ENCODE measurements at regions not wholly inside any gene's neighbourhood (a gene's known extent, or its start where the extent isn't known, plus 50 kb on each side); places are given as distances from the start of the nearest gene placed in this dataset.

GRCh38 chr2:75798569-75798968, 87.9 kb upstream of the GCFC2 start:
- Mint-ChIP-seq H3K27ac (no peak overlapping the region), H3K36me3 (no peaks in the 10 kb centered on the region)

DNA sequence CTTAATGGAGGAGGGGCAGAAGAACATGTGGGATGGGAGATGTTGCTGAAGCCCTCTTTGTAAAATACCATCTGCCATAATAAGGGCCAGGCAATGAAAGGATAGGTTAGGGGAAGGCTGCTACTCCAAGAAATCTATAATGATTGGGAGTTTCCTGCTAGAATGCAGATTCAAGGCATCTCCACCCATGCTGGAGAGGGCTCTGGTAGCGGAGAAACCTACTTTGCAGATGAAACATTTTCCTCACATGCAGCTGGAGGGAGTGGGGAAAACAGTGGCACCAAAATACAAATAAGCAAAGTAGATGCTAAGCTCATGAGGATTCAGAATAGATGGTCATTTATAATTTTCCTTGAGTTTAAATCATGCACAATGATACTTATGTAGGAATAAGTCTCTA, 82.3 kb upstream of the GCFC2 start:
- H3K36me3 Mint-ChIP-seq: no peaks in the 10 kb centered on the region
- no peaks in the 10 kb centered on the region for H3K4me1 Mint-ChIP-seq
- H3K27ac Mint-ChIP-seq: no peak overlapping the region
- no peak overlapping the region for H3K4me3 Mint-ChIP-seq
- no peaks in the 10 kb centered on the region for H3K9me3 Mint-ChIP-seq
- H3K27me3 Mint-ChIP-seq: peaks cover 9% of the 10 kb centered on the region
- no peak for DNase-seq

More at GRCh38 chr2:75798569-75798968, 87.9 kb upstream of the GCFC2 start:
- Mint-ChIP-seq H3K4me1 (no peaks in the 10 kb centered on the region), H3K9me3 (no peaks in the 10 kb centered on the region), H3K27me3 (peaks cover 6% of the 10 kb centered on the region), H3K4me3 (no peak overlapping the region)
- no peak for DNase-seq

DNA sequence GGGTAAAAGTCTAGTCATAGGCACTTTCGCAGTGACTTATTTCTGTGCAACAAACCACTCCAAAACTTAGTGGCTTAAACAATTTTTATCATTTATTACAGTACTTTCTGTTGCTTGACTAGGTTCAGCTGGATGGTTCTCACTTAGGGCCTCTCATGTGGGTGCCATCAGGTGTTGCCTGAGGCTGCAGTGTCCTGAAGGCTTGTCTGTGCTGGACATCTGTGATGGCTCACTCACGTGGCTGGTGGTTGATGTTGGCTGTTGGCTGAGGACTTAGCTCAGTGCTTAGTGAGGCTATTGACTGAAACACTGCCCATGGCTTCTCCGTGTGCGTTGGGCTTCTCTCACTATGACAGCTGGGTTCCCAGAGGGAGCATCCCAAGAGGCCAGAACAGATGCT, 81.4 kb upstream of the GCFC2 start:
- H3K4me3 Mint-ChIP-seq: no peak overlapping the region
- H3K27ac Mint-ChIP-seq: no peak overlapping the region
- DNase-seq: no peak
- H3K9me3 Mint-ChIP-seq: no peaks in the 10 kb centered on the region
- H3K36me3 Mint-ChIP-seq: no peaks in the 10 kb centered on the region
- peaks cover 9% of the 10 kb centered on the region for H3K27me3 Mint-ChIP-seq
- H3K4me1 Mint-ChIP-seq: no peaks in the 10 kb centered on the region

GRCh38 chr2:75790814-75791467, 80.2 kb upstream of the GCFC2 start:
- H3K4me3 Mint-ChIP-seq: no peak overlapping the region
- H3K27me3 Mint-ChIP-seq: peaks cover 11% of the 10 kb centered on the region

DNA sequence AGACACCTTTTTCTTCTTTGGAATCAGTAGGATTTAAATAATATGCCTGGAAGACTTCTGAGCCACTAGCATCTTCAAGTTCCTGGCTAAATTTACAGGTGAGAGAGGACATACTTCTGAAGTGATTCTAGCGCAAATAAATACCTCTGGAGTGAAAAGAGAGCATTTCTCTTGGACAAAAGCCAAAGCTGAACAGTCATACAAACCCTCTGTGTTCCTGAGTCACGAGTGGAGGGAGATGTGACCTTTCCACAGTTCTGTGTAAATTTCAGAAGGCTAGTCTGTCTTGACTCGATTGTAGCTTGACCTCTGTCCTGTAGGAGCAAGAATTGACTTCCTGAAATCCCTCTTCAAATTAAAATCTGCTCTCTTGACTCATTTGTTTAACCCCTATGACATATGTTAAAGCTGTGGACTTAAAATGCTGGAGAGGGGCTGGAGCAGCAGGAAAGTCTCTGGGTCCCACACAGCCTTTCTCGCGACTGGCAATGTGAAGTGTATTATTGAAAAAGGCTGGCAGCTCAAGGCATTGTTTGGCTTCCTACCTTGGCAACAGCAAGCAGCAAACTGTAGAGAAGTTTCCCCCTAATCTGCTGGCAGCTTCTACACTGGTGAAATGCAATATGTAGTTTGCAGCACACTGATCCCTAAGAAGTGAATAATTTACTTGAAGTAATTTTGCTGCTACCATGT, 79.6 kb upstream of the GCFC2 start:
- Mint-ChIP-seq H3K27me3 (peaks cover 11% of the 10 kb centered on the region), H3K36me3 (no peaks in the 10 kb centered on the region), H3K4me3 (no peak overlapping the region), H3K4me1 (no peaks in the 10 kb centered on the region), H3K9me3 (no peaks in the 10 kb centered on the region), H3K27ac (no peak overlapping the region)
- DNase-seq: no peak

More at GRCh38 chr2:75790814-75791467, 80.2 kb upstream of the GCFC2 start:
- Mint-ChIP-seq H3K27ac (no peak overlapping the region), H3K9me3 (no peaks in the 10 kb centered on the region), H3K36me3 (no peaks in the 10 kb centered on the region), H3K4me1 (no peaks in the 10 kb centered on the region)
- no peak for DNase-seq

DNA sequence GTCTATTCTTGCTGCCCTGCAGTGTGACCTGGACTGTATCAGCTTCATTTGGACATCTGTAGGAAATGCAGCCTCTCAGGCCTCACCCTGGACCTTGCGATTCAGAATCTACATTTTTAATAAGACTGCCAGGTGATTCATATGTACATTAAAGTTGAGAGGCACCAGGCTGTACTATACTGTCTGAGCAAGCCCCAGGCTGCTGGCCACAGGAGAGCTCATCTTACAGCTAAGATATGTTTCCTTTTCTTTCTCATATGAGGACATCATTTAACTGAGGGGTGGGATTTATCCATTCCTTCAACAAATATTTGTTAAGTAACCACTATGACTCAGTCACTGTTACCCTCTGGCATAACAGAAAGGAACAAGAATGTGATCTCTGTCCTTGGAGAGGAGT, 78.2 kb upstream of the GCFC2 start:
- Mint-ChIP-seq H3K4me1 (no peaks in the 10 kb centered on the region), H3K27me3 (peaks cover 11% of the 10 kb centered on the region), H3K4me3 (no peak overlapping the region), H3K9me3 (no peaks in the 10 kb centered on the region), H3K27ac (no peak overlapping the region), H3K36me3 (no peaks in the 10 kb centered on the region)
- DNase-seq: no peak

DNA sequence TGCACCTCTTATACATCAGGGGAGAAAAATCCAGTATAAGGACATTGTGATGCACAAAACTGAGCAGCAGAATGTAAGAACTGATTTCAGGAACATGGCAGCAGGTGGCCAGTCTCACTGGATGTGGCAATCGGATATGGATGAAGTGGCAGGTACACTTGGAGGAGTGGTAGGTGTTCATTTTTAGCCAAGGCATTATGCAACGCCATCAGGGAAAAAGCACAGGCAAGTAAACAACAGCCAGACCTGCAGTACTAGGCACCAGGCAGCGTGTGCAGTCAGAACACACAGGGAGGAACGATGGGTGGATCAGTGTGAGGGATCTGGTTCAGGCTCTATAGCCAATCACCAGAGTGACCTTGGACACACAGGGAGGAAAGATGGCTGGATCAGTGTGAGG, 77.4 kb upstream of the GCFC2 start:
- Mint-ChIP-seq H3K4me3 (no peak overlapping the region), H3K27me3 (peaks cover 11% of the 10 kb centered on the region), H3K9me3 (no peaks in the 10 kb centered on the region), H3K4me1 (no peaks in the 10 kb centered on the region), H3K36me3 (no peaks in the 10 kb centered on the region), H3K27ac (no peak overlapping the region)
- no peak for DNase-seq

DNA sequence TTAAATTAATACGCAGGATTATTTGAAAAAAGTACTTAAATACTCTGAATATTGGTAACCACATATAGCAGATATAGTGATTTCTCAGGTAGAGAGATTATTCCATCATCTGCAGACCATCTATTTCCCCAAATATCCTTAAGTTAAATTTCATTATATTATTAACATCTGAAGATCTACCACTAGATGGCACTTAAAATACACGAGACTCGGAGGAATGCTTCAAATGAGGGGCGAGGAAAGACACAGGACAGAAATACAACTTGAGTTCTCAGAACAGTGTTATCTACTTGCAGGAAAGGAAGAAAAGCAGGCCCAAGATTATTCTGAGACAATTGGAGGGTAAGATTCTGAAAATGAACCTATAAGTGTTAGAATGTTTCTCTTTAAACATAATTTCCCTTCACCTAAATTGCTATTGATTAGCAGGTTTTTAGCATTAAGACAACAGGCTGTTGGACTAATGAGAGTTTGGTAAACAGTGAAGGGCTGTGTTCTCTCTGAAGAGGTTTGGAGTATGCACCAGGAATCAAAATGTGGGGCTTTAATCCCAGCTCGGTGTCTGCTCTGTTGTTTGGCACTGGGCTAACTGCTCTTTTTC, 76.9 kb upstream of the GCFC2 start:
- Mint-ChIP-seq H3K27ac (no peak overlapping the region), H3K9me3 (no peaks in the 10 kb centered on the region), H3K4me3 (no peak overlapping the region), H3K27me3 (peaks cover 11% of the 10 kb centered on the region), H3K36me3 (no peaks in the 10 kb centered on the region), H3K4me1 (no peaks in the 10 kb centered on the region)
- no peak for DNase-seq

GRCh38 chr2:75775311-75775823, 64.7 kb upstream of the GCFC2 start:
- no peaks in the 10 kb centered on the region for H3K9me3 Mint-ChIP-seq
- DNase-seq: no peak
- no peak overlapping the region for H3K27ac Mint-ChIP-seq
- H3K4me1 Mint-ChIP-seq: no peaks in the 10 kb centered on the region
- peaks cover 33% of the 10 kb centered on the region for H3K27me3 Mint-ChIP-seq
- no peaks in the 10 kb centered on the region for H3K36me3 Mint-ChIP-seq
- H3K4me3 Mint-ChIP-seq: no peak overlapping the region

GRCh38 chr2:75772908-75773630, 62.4 kb upstream of the GCFC2 start:
- Mint-ChIP-seq H3K36me3 (no peaks in the 10 kb centered on the region), H3K27me3 (peaks cover 34% of the 10 kb centered on the region), H3K27ac (no peak overlapping the region), H3K4me1 (no peaks in the 10 kb centered on the region), H3K4me3 (no peak overlapping the region), H3K9me3 (no peaks in the 10 kb centered on the region)
- no peak for DNase-seq

GRCh38 chr2:75765798-75766197, 55.1 kb upstream of the GCFC2 start:
- no peak for DNase-seq
- no peaks in the 10 kb centered on the region for H3K36me3 Mint-ChIP-seq
- H3K4me3 Mint-ChIP-seq: no peak overlapping the region
- H3K27me3 Mint-ChIP-seq: peaks cover 25% of the 10 kb centered on the region
- no peaks in the 10 kb centered on the region for H3K9me3 Mint-ChIP-seq
- H3K27ac Mint-ChIP-seq: no peak overlapping the region
- H3K4me1 Mint-ChIP-seq: no peaks in the 10 kb centered on the region

DNA sequence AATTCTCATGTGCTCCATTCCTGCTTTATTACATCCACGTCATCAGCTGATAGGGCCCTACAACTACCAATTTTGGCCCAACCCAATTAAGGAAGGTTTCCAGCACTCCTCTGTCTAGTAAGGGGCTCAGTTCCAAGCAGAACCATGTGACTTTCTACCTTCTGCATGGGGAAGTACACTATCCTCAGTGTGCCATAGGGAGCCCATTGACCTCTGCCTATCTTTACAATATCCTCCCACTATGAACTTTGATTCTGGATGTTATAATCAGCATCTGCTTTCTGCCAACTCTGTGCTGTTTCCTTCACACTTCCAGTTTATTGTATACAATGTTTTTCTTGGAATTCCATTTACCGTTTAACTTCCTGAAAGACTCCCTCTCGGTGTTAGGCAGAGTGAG, 53.9 kb upstream of the GCFC2 start:
- Mint-ChIP-seq H3K27me3 (peaks cover 21% of the 10 kb centered on the region), H3K9me3 (no peaks in the 10 kb centered on the region), H3K4me3 (no peak overlapping the region), H3K4me1 (no peaks in the 10 kb centered on the region), H3K36me3 (no peaks in the 10 kb centered on the region), H3K27ac (no peak overlapping the region)
- no peak for DNase-seq

Data from activated naive CD8-positive, alpha-beta T cell treated with anti-CD3 and anti-CD28 coated beads for 36 hours (primary cell).